Fibroblast of lung (primary cell): ENCODE measurements at regions not wholly inside any gene's neighbourhood (a gene's known extent, or its start where the extent isn't known, plus 50 kb on each side); places are given as distances from the start of the nearest gene placed in this dataset.

Source experiments
- EZH2 ChIP-seq: IDR thresholded peaks from 2 replicates; pipeline ENCODE4 v1.5.1; 2012; ENCODE audit warnings: low read length, control low read depth, mild to moderate bottlenecking; ENCODE audit errors: missing control alignments
- TF ChIP-seq, protein P1 (sequence below), 2 donors: IDR thresholded peaks in 1 of 2; conservative IDR thresholded peaks in 1 of 2; 1 replicate in 1 of 2; 2 replicates in 1 of 2; pipeline ENCODE4 v1.5.1; 2011 to 2012; ENCODE audit warnings: low read length in 2 of 2, control low read depth in 1 of 2, inconsistent platforms in 1 of 2, low read depth in 1 of 2, mild to moderate bottlenecking in 1 of 2

DNA sequence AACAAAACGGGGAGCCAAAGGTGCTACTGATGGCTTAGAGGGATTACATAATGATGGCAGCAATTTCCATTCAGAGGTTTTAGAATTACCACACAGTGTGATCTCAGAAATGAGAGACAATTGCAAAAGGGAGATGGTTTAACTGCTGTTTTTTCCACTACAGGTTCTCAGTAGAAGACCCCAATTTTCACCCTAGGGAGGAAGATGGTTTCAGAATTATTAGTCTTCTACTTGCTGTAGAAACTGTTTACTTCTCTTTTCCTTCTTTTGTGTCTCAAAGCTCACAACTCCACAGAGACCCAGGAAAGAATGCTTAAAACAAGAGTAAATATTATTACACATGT lies 226.5 kb downstream of the INHBA start:
- TF ChIP-seq, protein P1, sequence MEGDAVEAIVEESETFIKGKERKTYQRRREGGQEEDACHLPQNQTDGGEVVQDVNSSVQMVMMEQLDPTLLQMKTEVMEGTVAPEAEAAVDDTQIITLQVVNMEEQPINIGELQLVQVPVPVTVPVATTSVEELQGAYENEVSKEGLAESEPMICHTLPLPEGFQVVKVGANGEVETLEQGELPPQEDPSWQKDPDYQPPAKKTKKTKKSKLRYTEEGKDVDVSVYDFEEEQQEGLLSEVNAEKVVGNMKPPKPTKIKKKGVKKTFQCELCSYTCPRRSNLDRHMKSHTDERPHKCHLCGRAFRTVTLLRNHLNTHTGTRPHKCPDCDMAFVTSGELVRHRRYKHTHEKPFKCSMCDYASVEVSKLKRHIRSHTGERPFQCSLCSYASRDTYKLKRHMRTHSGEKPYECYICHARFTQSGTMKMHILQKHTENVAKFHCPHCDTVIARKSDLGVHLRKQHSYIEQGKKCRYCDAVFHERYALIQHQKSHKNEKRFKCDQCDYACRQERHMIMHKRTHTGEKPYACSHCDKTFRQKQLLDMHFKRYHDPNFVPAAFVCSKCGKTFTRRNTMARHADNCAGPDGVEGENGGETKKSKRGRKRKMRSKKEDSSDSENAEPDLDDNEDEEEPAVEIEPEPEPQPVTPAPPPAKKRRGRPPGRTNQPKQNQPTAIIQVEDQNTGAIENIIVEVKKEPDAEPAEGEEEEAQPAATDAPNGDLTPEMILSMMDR (conservative IDR thresholded peaks at IDR 0.05 in 1 of 2, IDR thresholded peaks at IDR 0.05 in 1 of 2; ENCODE audit: low read depth in 1 of 2, low read length in 2 of 2): no peak
- no peak for TF ChIP-seq EZH2
